GM19043 (cell line): ENCODE measurements at regions not wholly inside any gene's neighbourhood (a gene's known extent, or its start where the extent isn't known, plus 50 kb on each side); places are given as distances from the start of the nearest gene placed in this dataset.
"Not testable (repeated sequence)": the region's sequence is repeated elsewhere in the genome, so short reads cannot be mapped to it uniquely, and the experiment has no call there.

Experiments used
- ATAC-seq: cut with Tn5 transposase; IDR thresholded peaks from one replicate; pipeline ENCODE4 v1.9.1; 2021; ENCODE audit warnings: low read depth; ENCODE audit not compliant: unreplicated experiment

- not testable (repeated sequence) for ATAC-seq
Observed at GRCh38 chr7:65613644-65614289, 240.1 kb downstream of the ZNF92 start.

- ATAC-seq: not testable (repeated sequence)
Observed at GRCh38 chr7:65616111-65616510, 242.5 kb downstream of the ZNF92 start.

GRCh38 chr7:65620216-65620615 lies 246.6 kb downstream of the ZNF92 start:
- not testable (repeated sequence) for ATAC-seq

GRCh38 chr7:65621580-65622201 lies 248.0 kb downstream of the ZNF92 start:
- ATAC-seq: not testable (repeated sequence)

- not testable (repeated sequence) for ATAC-seq
Observed at GRCh38 chr7:65631236-65631635, 241.6 kb upstream of the VKORC1L1 start.

GRCh38 chr7:65633587-65634404 lies 239.1 kb upstream of the VKORC1L1 start:
- not testable (repeated sequence) for ATAC-seq

GRCh38 chr7:65638918-65639317 lies 234.0 kb upstream of the VKORC1L1 start:
- ATAC-seq: not testable (repeated sequence)

- not testable (repeated sequence) for ATAC-seq
Observed at GRCh38 chr7:65639717-65640116, 233.2 kb upstream of the VKORC1L1 start.

- ATAC-seq: not testable (repeated sequence)
Observed at GRCh38 chr7:65643498-65643897, 229.4 kb upstream of the VKORC1L1 start.

- ATAC-seq: not testable (repeated sequence)
Observed at GRCh38 chr7:65647153-65647964, 225.5 kb upstream of the VKORC1L1 start.

- not testable (repeated sequence) for ATAC-seq
Observed at GRCh38 chr7:65651174-65651573, 221.7 kb upstream of the VKORC1L1 start.

GRCh38 chr7:65651826-65652592 lies 220.9 kb upstream of the VKORC1L1 start:
- not testable (repeated sequence) for ATAC-seq

GRCh38 chr7:65652669-65653068 lies 220.2 kb upstream of the VKORC1L1 start:
- ATAC-seq: not testable (repeated sequence)

- not testable (repeated sequence) for ATAC-seq
Observed at GRCh38 chr7:65656494-65657188, 216.2 kb upstream of the VKORC1L1 start.

- ATAC-seq: not testable (repeated sequence)
Observed at GRCh38 chr7:65683362-65683761, 189.5 kb upstream of the VKORC1L1 start.

GRCh38 chr7:65699026-65699714 lies 173.7 kb upstream of the VKORC1L1 start:
- ATAC-seq: not testable (repeated sequence)

- ATAC-seq: not testable (repeated sequence)
Observed at GRCh38 chr7:65699715-65700356, 173.0 kb upstream of the VKORC1L1 start.
